H9 (cell line): ENCODE measurements at regions not wholly inside any gene's neighbourhood (a gene's known extent, or its start where the extent isn't known, plus 50 kb on each side); places are given as distances from the start of the nearest gene placed in this dataset.
"Not testable (repeated sequence)": the region's sequence is repeated elsewhere in the genome, so short reads cannot be mapped to it uniquely, and the experiment has no call there.

ENCODE experiments used
- DNase-seq: peaks from one replicate; pipeline ENCODE4 v3.0.0-alpha.2; 2017
- H2AFZ ChIP-seq: one replicate; pipeline ENCODE4 v1.6.1; 2013; ENCODE audit warnings: mild to moderate bottlenecking, low read length, control low read depth, moderate library complexity
- H2AK5ac ChIP-seq: 2 replicates; pipeline ENCODE4 v1.6.1; 2013; ENCODE audit warnings: low read length, control low read depth, mixed read lengths; ENCODE audit not compliant: insufficient read length
- H2BK120ac ChIP-seq: one replicate; pipeline ENCODE4 v1.6.1; 2013; ENCODE audit warnings: low read depth, mild to moderate bottlenecking, low read length, control low read depth, inconsistent platforms; ENCODE audit not compliant: poor library complexity, severe bottlenecking
- H2BK12ac ChIP-seq: 2 replicates; pipeline ENCODE4 v1.6.1; 2013; ENCODE audit warnings: low read length, control low read depth, mixed read lengths, low read depth; ENCODE audit not compliant: insufficient read length
- H2BK15ac ChIP-seq: 2 replicates; pipeline ENCODE4 v1.6.1; 2013; ENCODE audit warnings: low read depth, low read length, control low read depth
- H2BK20ac ChIP-seq: one replicate; pipeline ENCODE4 v1.6.1; 2013; ENCODE audit warnings: low read depth, mild to moderate bottlenecking, low read length, control low read depth, inconsistent platforms; ENCODE audit not compliant: poor library complexity, severe bottlenecking
- H2BK5ac ChIP-seq: 2 replicates; pipeline ENCODE4 v1.6.1; 2013; ENCODE audit warnings: low read length, control low read depth, mixed read lengths; ENCODE audit not compliant: insufficient read length
- H3K14ac ChIP-seq: 2 replicates; pipeline ENCODE4 v1.6.1; 2013; ENCODE audit warnings: low read length, control low read depth; ENCODE audit not compliant: insufficient read depth
- H3K18ac ChIP-seq: 2 replicates; pipeline ENCODE4 v1.6.1; 2013; ENCODE audit warnings: low read depth, mild to moderate bottlenecking, mixed read lengths, low read length, control low read depth; ENCODE audit not compliant: insufficient read length
- H3K23ac ChIP-seq: 2 replicates; pipeline ENCODE4 v1.6.1; 2013; ENCODE audit warnings: low read length, control low read depth, mixed read lengths, low read depth; ENCODE audit not compliant: insufficient read length
- H3K23me2 ChIP-seq: 2 replicates; pipeline ENCODE4 v1.6.1; 2013; ENCODE audit warnings: low read depth, mild to moderate bottlenecking, mixed read lengths, low read length, control low read depth; ENCODE audit not compliant: insufficient read length, poor library complexity, severe bottlenecking
- H3K27ac ChIP-seq: 2 replicates; pipeline ENCODE4 v1.5.1; 2013; ENCODE audit warnings: low read length, control low read depth, mixed read lengths, low read depth; ENCODE audit not compliant: insufficient read length
- H3K27me3 ChIP-seq: 2 replicates; pipeline ENCODE4 v1.6.1; 2013; ENCODE audit warnings: low read length, control low read depth, inconsistent platforms; ENCODE audit not compliant: insufficient read depth
- H3K4ac ChIP-seq: 2 replicates; pipeline ENCODE4 v1.6.1; 2013; ENCODE audit warnings: low read depth, mild to moderate bottlenecking, control low read depth, inconsistent platforms, low read length, moderate library complexity
- H3K4me1 ChIP-seq: 2 replicates; pipeline ENCODE4 v1.6.1; 2013; ENCODE audit warnings: low read length, control low read depth, inconsistent platforms; ENCODE audit not compliant: insufficient read depth
- H3K4me2 ChIP-seq: 2 replicates; pipeline ENCODE4 v1.6.1; 2013; ENCODE audit warnings: low read length, control low read depth, mixed read lengths; ENCODE audit not compliant: insufficient read length, insufficient read depth
- H3K56ac ChIP-seq: 2 replicates; pipeline ENCODE4 v1.6.1; 2013; ENCODE audit warnings: low read depth, mild to moderate bottlenecking, mixed read lengths, low read length, control low read depth; ENCODE audit not compliant: insufficient read length
- H3K79me1 ChIP-seq: 2 replicates; pipeline ENCODE4 v1.6.1; 2013; ENCODE audit warnings: low read depth, mild to moderate bottlenecking, moderate library complexity, low read length, control low read depth, inconsistent platforms; ENCODE audit not compliant: insufficient read depth, poor library complexity, severe bottlenecking
- H3K79me2 ChIP-seq: 2 replicates; pipeline ENCODE4 v1.6.1; 2013; ENCODE audit warnings: low read length, control low read depth, inconsistent platforms; ENCODE audit not compliant: insufficient read depth
- H3K9ac ChIP-seq: 2 replicates; pipeline ENCODE4 v1.6.1; 2013; ENCODE audit warnings: low read length, control low read depth, mixed read lengths; ENCODE audit not compliant: insufficient read length; ENCODE audit errors: extremely low read depth
- H3K9me3 ChIP-seq: one replicate; pipeline ENCODE4 v1.6.1; 2013; ENCODE audit warnings: low read depth, low read length, inconsistent platforms; ENCODE audit not compliant: control insufficient read depth
- H3T11ph ChIP-seq: one replicate; pipeline ENCODE4 v1.6.1; 2013; ENCODE audit warnings: mild to moderate bottlenecking, low read length, control low read depth, inconsistent platforms
- H4K20me1 ChIP-seq: one replicate; pipeline ENCODE4 v1.6.1; 2013; ENCODE audit not compliant: control insufficient read depth, insufficient read length, insufficient read depth
- H4K5ac ChIP-seq: 2 replicates; pipeline ENCODE4 v1.6.1; 2013; ENCODE audit warnings: low read depth, mild to moderate bottlenecking, mixed read lengths, low read length, control low read depth; ENCODE audit not compliant: insufficient read length
- H4K8ac ChIP-seq: replicated peaks from 2 replicates; pipeline ENCODE4 v1.6.1; 2013; ENCODE audit warnings: low read length, control low read depth, mixed read lengths, low read depth; ENCODE audit not compliant: insufficient read length
- H4K91ac ChIP-seq: 2 replicates; pipeline ENCODE4 v1.6.1; 2013; ENCODE audit warnings: low read depth, mild to moderate bottlenecking, moderate library complexity, mixed read lengths, low read length, control low read depth; ENCODE audit not compliant: insufficient read length
- H3K27ac Mint-ChIP-seq, 3 experiments: 2 replicates in 2 of 3; 3 replicates in 1 of 3; pipeline ENCODE4 v1.8.0; 2020 to 2021; ENCODE audit warnings: mixed read lengths in 3 of 3, mild to moderate bottlenecking in 1 of 3, moderate library complexity in 1 of 3
- H3K27me3 Mint-ChIP-seq: 2 replicates; pipeline ENCODE4 v1.8.0; 2021; ENCODE audit warnings: low read depth, mild to moderate bottlenecking, moderate library complexity, mixed read lengths
- H3K36me3 Mint-ChIP-seq, 3 experiments: 2 replicates in 2 of 3; 3 replicates in 1 of 3; pipeline ENCODE4 v1.8.0; 2020 to 2021; ENCODE audit warnings: low read depth in 3 of 3, mixed read lengths in 3 of 3; ENCODE audit not compliant: insufficient read depth in 1 of 3
- H3K4me1 Mint-ChIP-seq, 2 experiments: 2 replicates each; pipeline ENCODE4 v1.8.0; 2020; ENCODE audit warnings: mixed read lengths in 2 of 2
- H3K4me3 Mint-ChIP-seq, 2 experiments: 2 replicates in 1 of 2; 3 replicates in 1 of 2; pipeline ENCODE4 v1.8.0; 2020 to 2021; ENCODE audit warnings: mild to moderate bottlenecking in 2 of 2, mixed read lengths in 2 of 2, moderate library complexity in 1 of 2
- H3K9me3 Mint-ChIP-seq, 2 experiments: 2 replicates in 1 of 2; 3 replicates in 1 of 2; pipeline ENCODE4 v1.8.0; 2020; ENCODE audit warnings: mild to moderate bottlenecking in 2 of 2, mixed read lengths in 2 of 2, moderate library complexity in 1 of 2
- WGBS: extraction: QIAGEN DNeasy Blood & Tissue Kit; methylation state at CpG from one replicate; pipeline ENCODE4 v1.1.7; 2013; ENCODE audit warnings: missing lambda C conversion rate, low lambda C conversion rate, mixed read lengths; ENCODE audit not compliant: insufficient read length; ENCODE audit errors: extremely low coverage; 5-methylcytosine and 5-hydroxymethylcytosine counted together

DNA sequence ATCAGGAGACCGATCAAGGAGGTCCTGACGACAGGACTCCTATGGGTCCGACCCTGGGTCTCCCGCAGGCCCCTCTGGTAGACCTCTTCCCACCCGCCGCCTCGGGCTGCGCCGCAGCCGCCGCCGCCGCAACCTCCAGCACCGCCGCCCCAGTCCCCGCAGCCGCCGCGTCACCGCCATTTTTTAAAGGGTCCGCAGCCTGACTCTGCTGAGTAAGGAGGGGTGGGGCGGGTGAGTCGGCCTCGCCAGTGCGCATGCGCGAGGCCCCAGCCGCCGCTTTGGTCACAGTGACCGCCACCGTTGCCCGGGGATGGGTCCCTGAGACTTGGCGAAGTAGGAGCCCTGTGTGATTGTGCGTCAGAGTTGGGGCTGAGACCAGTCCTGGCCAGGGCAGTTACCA is 1401.9 kb upstream of the PCDH10 start:
- peaks cover 15 to 16% of the 10 kb centered on the region in 2 experiments for H3K9me3 Mint-ChIP-seq
- not testable (repeated sequence) for H4K8ac ChIP-seq

DNA sequence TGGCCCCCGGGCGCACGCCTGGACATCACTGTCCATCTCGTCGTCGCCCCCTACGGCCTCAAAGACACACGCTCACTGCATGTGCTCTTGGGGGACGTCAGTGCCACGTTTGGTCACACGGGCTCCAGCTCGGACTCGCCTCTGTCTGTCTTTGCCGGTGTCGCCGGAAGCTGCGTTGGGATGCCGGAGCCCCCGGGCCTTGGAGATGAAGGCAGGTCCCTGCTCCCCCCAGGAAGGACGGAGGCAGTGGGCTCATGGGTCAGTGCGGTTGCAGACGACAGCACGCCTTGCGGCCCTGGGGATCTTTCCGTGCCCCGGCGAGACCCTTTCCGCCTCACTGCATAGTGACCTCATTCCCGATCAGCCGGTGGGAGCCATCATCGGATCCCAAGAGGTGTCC is 1399.9 kb upstream of the PCDH10 start:
- H4K8ac ChIP-seq, H3K4me1 ChIP-seq, H2BK120ac ChIP-seq, H3K9me3 ChIP-seq, H2BK20ac ChIP-seq, H4K5ac ChIP-seq, H2BK15ac ChIP-seq, H3T11ph ChIP-seq, H3K27ac Mint-ChIP-seq, H3K23me2 ChIP-seq, H2AFZ ChIP-seq, H3K56ac ChIP-seq, H3K27me3 ChIP-seq, H3K4ac ChIP-seq, H2BK12ac ChIP-seq, H3K23ac ChIP-seq, H3K27me3 Mint-ChIP-seq, H4K91ac ChIP-seq, H3K79me1 ChIP-seq, H2AK5ac ChIP-seq, H3K4me2 ChIP-seq, H3K27ac ChIP-seq, H3K14ac ChIP-seq, DNase-seq, H4K20me1 ChIP-seq, H3K9ac ChIP-seq, H3K79me2 ChIP-seq, H3K18ac ChIP-seq, H3K4me1 Mint-ChIP-seq, H2BK5ac ChIP-seq, H3K36me3 Mint-ChIP-seq, H3K4me3 Mint-ChIP-seq, H3K9me3 Mint-ChIP-seq: not testable (repeated sequence)
- no CpG with 5 or more reads among the region's 31 CpGs for WGBS

More for the DNA sequence above, 1401.9 kb upstream of the PCDH10 start:
- not testable (repeated sequence) for H4K5ac ChIP-seq, H3K4ac ChIP-seq, H2BK5ac ChIP-seq, H3K4me3 Mint-ChIP-seq, H3K79me1 ChIP-seq, H3K4me1 Mint-ChIP-seq, H3K27ac ChIP-seq, H4K20me1 ChIP-seq, H3K9ac ChIP-seq, H3K27me3 Mint-ChIP-seq, H3K4me1 ChIP-seq, DNase-seq, H3K56ac ChIP-seq, H2BK12ac ChIP-seq, H3K27me3 ChIP-seq, H2BK20ac ChIP-seq, H2AK5ac ChIP-seq, H3K18ac ChIP-seq, H3K27ac Mint-ChIP-seq, H3K9me3 ChIP-seq, H2AFZ ChIP-seq, H4K91ac ChIP-seq, H3K4me2 ChIP-seq, H2BK120ac ChIP-seq, H3K14ac ChIP-seq, H3T11ph ChIP-seq, H3K79me2 ChIP-seq, H2BK15ac ChIP-seq, H3K23me2 ChIP-seq, H3K23ac ChIP-seq
- peaks cover 5 to 15% (median 7%) of the 10 kb centered on the region in 3 experiments for H3K36me3 Mint-ChIP-seq
- WGBS, result no CpG with 5 or more reads among the region's 34 CpGs
